ENCODE measurements at regions not wholly inside any gene's neighbourhood (a gene's known extent, or its start where the extent isn't known, plus 50 kb on each side); places are given as distances from the start of the nearest gene placed in this dataset.

DNA sequence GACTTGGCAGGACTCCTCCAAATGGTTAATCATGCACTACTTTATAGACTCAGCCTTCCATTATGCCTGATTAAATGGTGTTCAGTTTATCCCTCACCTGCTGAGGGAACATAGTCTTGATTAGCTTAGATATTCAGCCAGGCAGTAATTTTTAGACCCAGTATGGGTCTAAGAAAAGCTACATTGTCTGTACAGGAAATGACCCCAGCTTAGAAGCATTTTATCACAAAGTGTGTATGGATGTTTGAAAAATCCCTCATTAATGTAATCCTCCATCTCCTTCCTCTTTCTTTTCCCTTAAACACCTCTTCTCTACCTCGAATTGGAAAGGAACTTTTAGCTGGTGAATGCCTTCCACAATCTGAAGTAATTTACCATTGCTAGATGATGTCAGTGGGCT is 252.2 kb upstream of the BMP2 start:
- no peaks in the 10 kb centered on the region for H3K9me3 ChIP-seq (ENCODE audit: control insufficient read depth, low read length)
- H3K9ac ChIP-seq (ENCODE audit: low read length), result no peak overlapping the region
- H3K4me3 ChIP-seq (ENCODE audit: low read length), result no peak overlapping the region
- no peaks in the 10 kb centered on the region for H3K36me3 ChIP-seq (ENCODE audit: control insufficient read depth, insufficient read depth, low read length)
- H3K4me1 ChIP-seq (ENCODE audit: control insufficient read depth, insufficient read depth, low read length), result no peaks in the 10 kb centered on the region
- H3K27me3 ChIP-seq (ENCODE audit: control insufficient read depth, insufficient read depth, low read length), result no peaks in the 10 kb centered on the region

DNA sequence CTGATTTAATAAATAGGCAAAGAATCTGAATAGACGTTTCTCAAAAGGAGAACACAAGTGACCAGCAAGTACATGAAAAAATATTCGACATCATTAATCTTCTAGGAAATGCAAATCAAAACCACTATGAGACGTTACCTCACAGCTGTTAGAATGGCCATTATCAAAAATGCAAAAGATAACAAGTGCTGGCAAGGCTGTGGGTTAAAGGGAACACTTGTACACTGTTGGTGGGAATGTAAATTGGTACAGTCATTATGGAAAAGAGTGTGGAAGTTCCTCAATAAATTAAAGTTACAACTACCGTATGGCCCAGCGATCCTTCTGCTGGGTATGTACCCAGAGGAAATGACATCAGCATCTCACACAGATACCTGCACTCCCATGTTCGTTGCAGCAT is 253.9 kb upstream of the BMP2 start:
- Histone ChIP-seq H3K9me3 (ENCODE audit: control insufficient read depth, low read length) (no peaks in the 10 kb centered on the region), H3K4me1 (ENCODE audit: control insufficient read depth, insufficient read depth, low read length) (no peaks in the 10 kb centered on the region), H3K36me3 (ENCODE audit: control insufficient read depth, insufficient read depth, low read length) (no peaks in the 10 kb centered on the region), H3K4me3 (ENCODE audit: low read length) (no peak overlapping the region), H3K27me3 (ENCODE audit: control insufficient read depth, insufficient read depth, low read length) (no peaks in the 10 kb centered on the region), H3K9ac (ENCODE audit: low read length) (no peak overlapping the region)

DNA sequence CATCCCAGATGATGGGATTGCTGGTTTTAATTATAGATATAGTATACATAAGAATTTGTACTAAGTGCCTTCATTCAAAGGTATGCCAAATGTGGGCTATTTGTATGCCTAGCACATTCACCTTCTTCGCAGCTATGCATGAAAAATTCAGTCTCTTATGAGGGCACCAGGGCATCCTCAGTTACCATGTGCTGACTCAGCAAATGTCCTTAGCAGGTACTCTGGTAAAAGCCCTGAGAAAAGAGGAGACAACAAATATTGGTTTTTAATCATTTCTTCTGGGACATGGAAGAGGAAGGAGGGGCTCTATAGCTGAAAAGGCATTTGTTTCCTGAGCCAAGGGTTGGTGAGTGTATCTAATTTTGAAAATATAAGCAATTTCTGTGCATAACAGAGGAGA is 258.1 kb upstream of the BMP2 start:
- no peak overlapping the region for H3K4me3 ChIP-seq (ENCODE audit: low read length)
- H3K9me3 ChIP-seq (ENCODE audit: control insufficient read depth, low read length), result no peaks in the 10 kb centered on the region
- no peaks in the 10 kb centered on the region for H3K4me1 ChIP-seq (ENCODE audit: control insufficient read depth, insufficient read depth, low read length)
- H3K27me3 ChIP-seq (ENCODE audit: control insufficient read depth, insufficient read depth, low read length), result no peaks in the 10 kb centered on the region
- H3K36me3 ChIP-seq (ENCODE audit: control insufficient read depth, insufficient read depth, low read length), result no peaks in the 10 kb centered on the region
- H3K9ac ChIP-seq (ENCODE audit: low read length), result no peak overlapping the region

DNA sequence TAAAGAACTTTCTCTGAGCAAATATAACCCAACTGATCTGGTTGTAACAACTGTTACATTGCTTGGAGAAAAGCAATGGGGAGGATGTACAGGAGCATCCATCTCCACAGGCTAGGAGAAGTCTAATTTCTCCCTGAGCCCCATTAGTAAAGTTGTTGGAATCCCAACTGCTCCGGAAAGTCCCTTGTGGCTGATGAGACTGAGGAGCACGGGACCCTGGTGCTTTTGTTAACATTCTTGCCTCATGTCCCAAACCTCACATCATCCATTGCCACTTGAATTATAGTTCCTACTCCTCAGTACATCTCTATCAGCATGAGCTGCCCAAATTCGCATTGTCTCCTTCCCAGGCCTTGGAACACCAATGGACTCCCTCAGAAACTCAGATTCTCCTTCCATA is 260.6 kb upstream of the BMP2 start:
- no peaks in the 10 kb centered on the region for H3K9me3 ChIP-seq (ENCODE audit: control insufficient read depth, low read length)
- H3K4me3 ChIP-seq (ENCODE audit: low read length), result no peak overlapping the region
- no peak overlapping the region for H3K9ac ChIP-seq (ENCODE audit: low read length)
- H3K27me3 ChIP-seq (ENCODE audit: control insufficient read depth, insufficient read depth, low read length), result no peaks in the 10 kb centered on the region
- no peaks in the 10 kb centered on the region for H3K36me3 ChIP-seq (ENCODE audit: control insufficient read depth, insufficient read depth, low read length)
- no peaks in the 10 kb centered on the region for H3K4me1 ChIP-seq (ENCODE audit: control insufficient read depth, insufficient read depth, low read length)

DNA sequence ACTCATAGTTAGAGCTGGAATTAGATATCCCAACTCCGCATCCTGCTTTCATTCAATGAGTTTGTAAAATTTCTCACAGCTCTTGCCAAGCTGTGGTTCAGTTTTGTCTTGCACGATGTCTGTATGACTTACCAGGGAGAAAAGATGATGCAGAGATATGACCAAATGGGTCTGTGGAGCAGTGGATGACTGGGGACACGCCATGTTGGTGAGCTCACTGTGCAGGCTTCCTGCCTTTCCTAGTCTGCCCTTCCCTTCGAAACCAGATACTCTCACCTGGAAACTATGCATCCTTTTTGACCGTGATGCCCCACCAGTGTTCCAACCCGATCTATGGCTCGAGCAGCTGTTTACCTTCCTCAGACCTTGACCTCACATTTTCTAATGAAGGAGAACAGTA is 262.7 kb upstream of the BMP2 start:
- H3K27me3 ChIP-seq (ENCODE audit: control insufficient read depth, insufficient read depth, low read length), result no peaks in the 10 kb centered on the region
- H3K36me3 ChIP-seq (ENCODE audit: control insufficient read depth, insufficient read depth, low read length), result no peaks in the 10 kb centered on the region
- H3K4me3 ChIP-seq (ENCODE audit: low read length), result no peak overlapping the region
- H3K9ac ChIP-seq (ENCODE audit: low read length), result no peak overlapping the region
- no peaks in the 10 kb centered on the region for H3K9me3 ChIP-seq (ENCODE audit: control insufficient read depth, low read length)
- no peaks in the 10 kb centered on the region for H3K4me1 ChIP-seq (ENCODE audit: control insufficient read depth, insufficient read depth, low read length)

DNA sequence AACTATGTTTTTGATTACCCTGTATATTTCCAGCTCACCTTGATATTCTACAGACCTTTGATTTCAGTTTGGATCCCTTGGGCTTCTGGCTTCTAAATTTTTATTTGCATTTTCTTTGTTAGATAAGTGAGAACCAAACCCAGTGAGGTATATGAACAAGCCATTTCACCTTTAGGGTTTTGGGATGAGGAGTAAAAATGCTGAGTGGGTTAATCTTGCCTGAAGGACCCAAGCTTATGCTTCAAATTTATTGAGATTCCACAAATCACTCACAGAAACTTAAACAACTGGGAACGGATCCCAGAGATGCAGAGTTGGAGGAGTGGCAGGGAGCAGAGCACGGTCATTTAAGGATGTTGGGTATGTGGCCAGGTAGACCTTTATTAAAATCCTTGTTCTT is 263.3 kb upstream of the BMP2 start:
- Histone ChIP-seq H3K9ac (ENCODE audit: low read length) (no peak overlapping the region), H3K36me3 (ENCODE audit: control insufficient read depth, insufficient read depth, low read length) (no peaks in the 10 kb centered on the region), H3K4me3 (ENCODE audit: low read length) (no peak overlapping the region), H3K27me3 (ENCODE audit: control insufficient read depth, insufficient read depth, low read length) (no peaks in the 10 kb centered on the region), H3K9me3 (ENCODE audit: control insufficient read depth, low read length) (no peaks in the 10 kb centered on the region), H3K4me1 (ENCODE audit: control insufficient read depth, insufficient read depth, low read length) (no peaks in the 10 kb centered on the region)

DNA sequence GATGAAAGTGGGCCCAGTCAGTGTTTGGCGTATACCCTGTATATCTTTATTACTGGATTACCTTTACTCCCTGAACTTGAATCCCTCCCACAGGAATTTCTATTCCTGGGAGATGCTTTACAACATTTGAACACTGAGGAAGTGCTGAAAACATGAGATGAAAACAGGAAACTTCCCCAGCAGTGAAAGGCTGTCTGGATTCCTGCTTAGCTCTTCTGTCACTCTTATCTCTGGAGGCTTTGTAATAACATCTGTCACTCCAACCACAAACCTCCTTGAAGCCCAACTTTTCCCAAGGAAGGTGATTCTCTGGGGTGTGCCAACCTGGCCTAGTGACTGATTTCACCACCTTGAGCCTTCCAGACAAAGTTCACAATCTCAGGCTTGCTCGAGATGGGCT is 264.5 kb upstream of the BMP2 start:
- H3K36me3 ChIP-seq (ENCODE audit: control insufficient read depth, insufficient read depth, low read length), result no peaks in the 10 kb centered on the region
- H3K9ac ChIP-seq (ENCODE audit: low read length), result no peak overlapping the region
- no peak overlapping the region for H3K4me3 ChIP-seq (ENCODE audit: low read length)
- H3K4me1 ChIP-seq (ENCODE audit: control insufficient read depth, insufficient read depth, low read length), result no peaks in the 10 kb centered on the region
- no peaks in the 10 kb centered on the region for H3K9me3 ChIP-seq (ENCODE audit: control insufficient read depth, low read length)
- no peaks in the 10 kb centered on the region for H3K27me3 ChIP-seq (ENCODE audit: control insufficient read depth, insufficient read depth, low read length)

DNA sequence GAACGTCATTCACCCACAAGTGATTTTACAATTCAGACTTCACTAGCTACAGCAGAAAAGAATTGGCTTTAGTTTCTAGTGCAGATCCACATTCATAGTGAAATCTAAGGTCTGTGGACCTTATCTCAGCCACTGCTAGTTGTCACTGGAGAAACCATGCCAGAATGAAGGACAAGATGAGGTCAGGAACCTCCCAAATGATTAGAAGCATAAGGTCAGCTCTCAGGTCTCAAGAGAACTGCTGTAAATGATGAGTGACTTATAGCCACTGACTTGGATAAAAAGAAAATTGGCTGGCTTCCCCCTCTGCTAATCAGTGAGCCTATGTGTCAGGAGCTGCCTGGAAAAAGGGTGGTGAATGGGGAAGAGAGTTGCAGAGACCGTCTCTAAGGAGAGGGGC is 265.3 kb upstream of the BMP2 start:
- Histone ChIP-seq H3K9me3 (ENCODE audit: control insufficient read depth, low read length) (no peaks in the 10 kb centered on the region), H3K36me3 (ENCODE audit: control insufficient read depth, insufficient read depth, low read length) (no peaks in the 10 kb centered on the region), H3K4me3 (ENCODE audit: low read length) (no peak overlapping the region), H3K4me1 (ENCODE audit: control insufficient read depth, insufficient read depth, low read length) (no peaks in the 10 kb centered on the region), H3K9ac (ENCODE audit: low read length) (no peak overlapping the region), H3K27me3 (ENCODE audit: control insufficient read depth, insufficient read depth, low read length) (no peaks in the 10 kb centered on the region)

DNA sequence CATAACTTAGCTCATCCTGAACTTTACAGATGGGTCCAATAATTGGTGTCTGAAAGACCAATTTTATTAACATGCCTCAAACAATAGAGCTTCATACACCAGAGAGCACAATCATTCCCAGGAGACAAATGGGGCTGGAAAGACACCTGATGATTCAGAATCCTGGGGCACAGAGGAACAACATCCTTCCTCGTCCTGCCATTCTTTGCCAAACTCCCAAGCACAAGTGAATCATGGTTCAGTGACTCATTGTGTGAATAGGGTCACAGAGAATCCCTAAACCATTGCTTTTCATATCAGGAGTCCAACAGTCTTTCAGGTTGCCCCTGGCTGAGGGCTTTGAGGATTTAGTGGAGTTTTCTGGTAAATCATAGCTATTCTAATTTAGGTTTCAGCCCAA is 266.4 kb upstream of the BMP2 start:
- Histone ChIP-seq H3K4me3 (ENCODE audit: low read length) (no peak overlapping the region), H3K9ac (ENCODE audit: low read length) (no peak overlapping the region), H3K4me1 (ENCODE audit: control insufficient read depth, insufficient read depth, low read length) (no peaks in the 10 kb centered on the region), H3K9me3 (ENCODE audit: control insufficient read depth, low read length) (no peaks in the 10 kb centered on the region), H3K36me3 (ENCODE audit: control insufficient read depth, insufficient read depth, low read length) (no peaks in the 10 kb centered on the region), H3K27me3 (ENCODE audit: control insufficient read depth, insufficient read depth, low read length) (no peaks in the 10 kb centered on the region)

DNA sequence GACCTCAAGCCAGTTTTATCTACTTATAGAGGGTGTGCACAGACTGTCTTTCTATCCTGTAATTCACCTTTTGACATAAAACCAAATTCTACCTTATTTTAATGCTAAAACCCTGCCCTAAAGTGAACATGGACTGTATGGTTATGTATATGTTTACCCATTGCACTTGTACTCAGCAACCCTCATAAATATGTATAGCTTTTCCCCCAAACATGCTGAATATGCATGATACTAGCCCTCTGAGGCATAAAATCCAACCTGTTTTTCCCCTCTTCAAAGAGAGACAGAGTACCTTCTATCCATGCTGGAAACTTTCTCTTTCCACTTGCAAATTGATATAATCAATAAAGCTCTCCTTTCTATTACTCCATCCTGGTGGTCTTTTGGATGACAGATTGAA is 267.9 kb upstream of the BMP2 start:
- Histone ChIP-seq H3K4me3 (ENCODE audit: low read length) (no peak overlapping the region), H3K27me3 (ENCODE audit: control insufficient read depth, insufficient read depth, low read length) (no peaks in the 10 kb centered on the region), H3K9ac (ENCODE audit: low read length) (no peak overlapping the region), H3K4me1 (ENCODE audit: control insufficient read depth, insufficient read depth, low read length) (no peaks in the 10 kb centered on the region), H3K36me3 (ENCODE audit: control insufficient read depth, insufficient read depth, low read length) (no peaks in the 10 kb centered on the region), H3K9me3 (ENCODE audit: control insufficient read depth, low read length) (no peaks in the 10 kb centered on the region)

DNA sequence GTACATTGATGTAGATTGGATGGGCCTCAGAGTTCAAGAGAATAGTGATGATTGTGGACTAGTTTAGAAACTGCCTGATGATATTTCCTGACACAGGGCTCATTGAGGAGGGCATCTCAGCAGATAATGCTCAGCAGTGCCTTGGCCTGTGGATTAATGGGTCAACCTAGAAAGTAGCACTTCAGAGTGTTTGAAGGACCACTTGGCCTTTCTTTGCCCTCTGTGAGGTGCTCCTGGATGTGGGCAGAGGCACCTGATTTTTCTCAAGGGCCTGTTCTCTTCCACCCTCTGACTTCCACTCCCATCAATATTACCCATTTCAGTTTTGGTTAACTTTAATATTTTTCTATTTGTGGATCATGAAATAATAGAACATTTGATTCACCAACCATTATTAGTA is 270.6 kb upstream of the BMP2 start:
- H3K9me3 ChIP-seq (ENCODE audit: control insufficient read depth, low read length), result no peaks in the 10 kb centered on the region
- H3K4me3 ChIP-seq (ENCODE audit: low read length), result no peak overlapping the region
- H3K4me1 ChIP-seq (ENCODE audit: control insufficient read depth, insufficient read depth, low read length), result no peaks in the 10 kb centered on the region
- H3K9ac ChIP-seq (ENCODE audit: low read length), result no peak overlapping the region
- no peaks in the 10 kb centered on the region for H3K36me3 ChIP-seq (ENCODE audit: control insufficient read depth, insufficient read depth, low read length)
- H3K27me3 ChIP-seq (ENCODE audit: control insufficient read depth, insufficient read depth, low read length), result no peaks in the 10 kb centered on the region

DNA sequence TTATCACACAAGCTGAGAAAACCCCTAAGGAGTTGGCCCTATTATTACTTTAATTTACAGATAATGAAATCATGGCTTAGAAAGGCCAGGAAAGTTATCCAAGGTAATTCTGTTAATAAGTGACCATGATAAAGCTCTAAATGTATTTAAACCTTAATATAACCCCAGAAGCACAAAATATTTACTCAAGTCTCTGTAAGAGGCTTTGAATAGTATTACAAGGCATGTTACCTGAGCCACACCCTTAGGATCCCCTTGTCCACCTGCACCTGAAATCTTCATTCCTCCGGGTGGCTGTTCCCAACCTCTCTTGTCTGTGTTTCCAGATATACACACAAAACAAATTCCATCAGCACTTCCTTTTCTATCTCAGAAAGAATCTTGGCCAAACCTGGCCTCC is 271.6 kb upstream of the BMP2 start:
- H3K9ac ChIP-seq (ENCODE audit: low read length), result no peak overlapping the region
- no peak overlapping the region for H3K4me3 ChIP-seq (ENCODE audit: low read length)
- H3K4me1 ChIP-seq (ENCODE audit: control insufficient read depth, insufficient read depth, low read length), result no peaks in the 10 kb centered on the region
- H3K36me3 ChIP-seq (ENCODE audit: control insufficient read depth, insufficient read depth, low read length), result no peaks in the 10 kb centered on the region
- H3K27me3 ChIP-seq (ENCODE audit: control insufficient read depth, insufficient read depth, low read length), result no peaks in the 10 kb centered on the region
- H3K9me3 ChIP-seq (ENCODE audit: control insufficient read depth, low read length), result no peaks in the 10 kb centered on the region

DNA sequence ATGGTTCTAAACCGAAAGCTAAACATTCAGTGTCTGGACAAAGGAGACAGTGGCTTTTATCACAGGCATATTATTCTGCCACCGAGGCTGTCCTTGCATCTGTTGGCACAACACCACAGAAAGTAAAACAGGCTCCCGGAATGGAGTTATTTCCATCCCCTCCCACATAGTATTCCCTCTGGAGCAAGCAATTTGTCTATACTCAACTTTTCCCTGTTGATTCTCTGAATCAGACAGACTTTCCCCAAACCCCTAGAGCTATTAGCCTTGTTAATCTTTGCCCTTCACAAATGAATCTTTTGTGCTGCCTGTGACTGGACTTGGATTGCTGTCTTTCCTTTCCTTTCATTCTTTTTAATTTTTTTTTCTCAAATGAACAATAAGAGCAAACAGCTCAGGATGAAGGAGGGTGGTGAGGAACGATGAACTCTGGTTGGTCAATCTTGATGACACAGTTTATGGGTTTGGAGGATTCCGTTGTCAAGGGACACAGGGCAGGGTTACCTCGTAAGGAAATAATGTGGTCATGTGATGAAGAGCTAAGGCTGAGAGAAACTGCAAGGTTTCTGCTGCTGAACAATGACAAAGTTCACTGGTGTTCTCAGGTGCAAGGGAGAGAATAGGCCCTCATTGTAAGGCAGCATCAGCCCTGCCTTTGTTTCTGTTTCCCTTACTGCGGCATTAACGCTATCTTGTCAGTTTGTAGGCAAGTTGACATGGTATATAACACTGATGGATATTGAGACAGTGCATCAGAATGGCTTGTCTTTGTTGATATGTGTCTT is 275.0 kb upstream of the BMP2 start:
- H3K4me1 ChIP-seq (ENCODE audit: control insufficient read depth, insufficient read depth, low read length), result no peaks in the 10 kb centered on the region
- H3K27me3 ChIP-seq (ENCODE audit: control insufficient read depth, insufficient read depth, low read length), result no peaks in the 10 kb centered on the region
- H3K9ac ChIP-seq (ENCODE audit: low read length), result no peak overlapping the region

More for the DNA sequence above, 275.0 kb upstream of the BMP2 start:
- H3K4me3 ChIP-seq (ENCODE audit: low read length), result no peak overlapping the region
- no peaks in the 10 kb centered on the region for H3K36me3 ChIP-seq (ENCODE audit: control insufficient read depth, insufficient read depth, low read length)
- no peaks in the 10 kb centered on the region for H3K9me3 ChIP-seq (ENCODE audit: control insufficient read depth, low read length)

All from mucosa of stomach (tissue), 1 donor.